NCI-H2227 (cell line): ENCODE measurements at regions not wholly inside any gene's neighbourhood (a gene's known extent, or its start where the extent isn't known, plus 50 kb on each side); places are given as distances from the start of the nearest gene placed in this dataset.

Experiments
- DNase-seq: peaks from one replicate; lab custom pipeline; 2025; ENCODE audit not compliant: unreplicated experiment; lab: John Stamatoyannopoulos, UW

GRCh38 chr1:60402216-60402615, 328.6 kb upstream of the C1orf87 start:
- DNase-seq = no peak

DNA sequence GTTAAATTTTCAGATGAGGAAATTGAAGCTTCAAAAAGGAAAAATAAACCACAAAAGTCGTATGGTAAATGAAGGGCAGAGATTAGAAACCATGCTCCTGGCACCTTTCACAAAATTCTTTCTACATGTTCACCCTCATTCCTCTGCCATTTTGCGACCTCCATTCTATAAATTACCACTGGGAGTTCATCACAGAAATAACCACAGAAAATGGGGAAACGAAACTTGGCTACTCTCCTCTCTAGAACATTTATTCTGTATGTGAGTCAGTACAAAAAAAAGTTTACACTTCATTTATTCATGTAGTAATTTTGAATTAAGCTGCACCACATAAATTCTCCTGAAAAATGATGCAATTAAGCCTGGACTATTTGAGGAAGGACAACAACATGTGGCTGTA, 320.9 kb upstream of the C1orf87 start:
- DNase-seq = no peak

- no peak for DNase-seq
Observed at GRCh38 chr1:60390593-60391282, 317.2 kb upstream of the C1orf87 start.

DNA sequence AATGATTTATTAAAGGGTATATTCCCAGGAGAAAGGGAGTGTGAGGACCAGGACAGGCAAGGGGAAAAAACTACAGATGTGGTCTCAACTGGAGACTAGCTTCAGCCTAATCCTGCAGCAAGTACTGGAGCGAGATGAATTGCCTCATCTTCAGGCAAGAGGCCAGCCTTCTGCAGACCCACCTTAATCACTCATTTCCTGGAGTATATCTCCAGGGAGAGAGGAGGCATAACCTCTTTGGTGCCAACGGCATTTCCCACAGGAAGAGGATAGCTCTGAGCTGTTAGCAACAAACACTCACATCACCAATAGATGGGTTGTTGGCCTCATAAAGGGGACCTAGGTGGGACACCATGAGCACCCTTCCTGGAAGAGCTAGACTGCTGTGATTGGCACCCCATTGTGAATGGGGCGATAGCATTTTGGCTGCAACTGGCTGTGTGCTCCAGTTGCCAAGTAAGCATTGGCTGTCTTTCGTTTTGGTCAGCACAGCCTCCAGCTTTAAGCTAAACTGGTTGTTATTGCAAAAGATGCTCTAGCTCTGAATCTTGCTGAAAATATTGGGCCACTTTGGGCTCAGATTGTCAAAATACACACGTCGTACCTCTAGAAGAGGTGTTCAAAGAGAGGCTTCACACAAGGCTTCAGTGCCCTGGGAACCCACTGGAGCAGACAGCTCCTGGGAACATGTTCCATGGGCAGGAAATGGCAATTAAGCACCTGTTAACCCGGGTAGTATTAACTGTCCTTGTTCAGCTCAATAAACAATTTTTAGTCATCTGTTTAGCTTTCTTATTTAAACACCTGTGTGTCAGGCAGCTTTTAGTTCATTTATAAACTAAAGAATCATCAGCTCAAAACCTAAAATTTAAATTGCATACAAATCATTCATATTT, 314.8 kb upstream of the C1orf87 start:
- DNase-seq = no peak

- no peak for DNase-seq
Observed at GRCh38 chr1:60387175-60387574, 313.6 kb upstream of the C1orf87 start.

DNA sequence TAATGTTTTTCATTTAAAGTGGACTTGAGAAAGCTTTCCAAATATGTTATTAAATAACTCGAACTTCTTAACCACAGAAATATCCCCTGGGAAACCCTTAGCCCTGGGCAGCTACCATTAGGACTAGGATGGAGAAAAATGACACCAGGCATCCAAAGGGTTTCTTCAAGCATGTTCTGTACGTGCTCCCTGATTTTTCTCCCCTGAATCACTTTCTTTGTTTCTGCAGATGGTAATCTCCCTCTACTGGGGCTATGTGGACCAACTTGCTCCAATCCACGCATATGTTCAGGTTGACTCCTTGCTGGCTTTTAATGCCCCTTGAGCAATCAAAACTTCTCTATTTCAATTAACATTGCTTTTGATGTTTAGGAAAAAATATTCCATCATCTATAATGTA, 312.7 kb upstream of the C1orf87 start:
- no peak for DNase-seq

DNA sequence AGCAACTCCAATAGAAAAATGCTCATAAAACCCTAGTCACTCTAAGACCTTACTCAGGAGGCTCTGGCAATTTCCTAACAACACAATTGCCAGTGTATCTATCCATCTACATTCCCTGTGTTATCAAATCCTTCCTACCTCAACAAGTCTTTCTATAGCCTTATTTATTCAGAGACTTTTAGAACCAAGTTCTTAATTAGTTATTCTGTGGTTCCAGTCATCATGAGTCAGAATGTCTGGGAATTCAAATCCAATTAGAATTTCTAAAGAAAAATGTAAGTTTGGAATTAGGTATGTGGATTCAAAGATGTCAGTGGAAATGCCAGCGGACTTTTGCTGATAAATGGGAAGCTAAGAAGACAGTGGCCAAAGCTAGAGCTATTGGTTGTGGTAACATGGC, 302.6 kb upstream of the C1orf87 start:
- no peak for DNase-seq

DNA sequence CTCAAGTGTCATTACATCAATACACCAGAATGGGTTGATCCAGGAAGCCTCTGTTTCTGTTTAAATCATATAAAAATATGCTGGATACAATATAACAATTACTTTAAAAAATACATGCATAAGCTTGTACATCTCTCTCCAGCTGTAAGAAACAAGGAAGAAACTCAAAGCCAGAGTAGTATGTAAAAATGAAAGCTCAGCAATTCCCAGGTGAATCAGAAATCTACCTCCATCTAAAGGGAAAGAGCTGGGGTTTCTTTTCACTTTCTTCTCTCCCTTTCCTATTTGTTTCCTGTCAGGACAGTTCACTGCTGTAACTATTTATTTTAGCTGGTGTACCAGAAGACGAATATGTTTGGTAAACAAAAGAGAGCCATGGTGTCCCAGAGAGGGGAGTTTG, 301.0 kb upstream of the C1orf87 start:
- DNase-seq = no peak

GRCh38 chr1:60367532-60367931, 294.0 kb upstream of the C1orf87 start:
- no peak for DNase-seq

DNA sequence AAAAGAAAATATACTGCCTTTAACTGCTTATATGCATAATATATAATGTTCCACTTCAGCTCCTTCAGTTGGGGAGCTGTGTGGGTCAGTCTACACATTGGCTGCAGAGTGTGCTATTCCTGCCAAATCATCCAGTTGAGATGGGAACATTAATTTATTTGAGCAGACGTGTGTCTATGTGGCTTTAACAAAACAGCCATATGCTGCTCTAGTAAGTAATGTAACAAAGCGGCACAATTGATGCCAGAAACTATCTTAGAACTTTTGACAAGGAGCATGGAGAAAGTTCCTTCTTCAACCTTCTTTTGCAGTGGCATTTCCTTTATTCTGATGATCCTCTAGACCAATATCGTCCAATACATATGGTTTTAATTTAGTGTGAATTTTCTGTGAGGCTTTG, 285.9 kb upstream of the C1orf87 start:
- no peak for DNase-seq

DNA sequence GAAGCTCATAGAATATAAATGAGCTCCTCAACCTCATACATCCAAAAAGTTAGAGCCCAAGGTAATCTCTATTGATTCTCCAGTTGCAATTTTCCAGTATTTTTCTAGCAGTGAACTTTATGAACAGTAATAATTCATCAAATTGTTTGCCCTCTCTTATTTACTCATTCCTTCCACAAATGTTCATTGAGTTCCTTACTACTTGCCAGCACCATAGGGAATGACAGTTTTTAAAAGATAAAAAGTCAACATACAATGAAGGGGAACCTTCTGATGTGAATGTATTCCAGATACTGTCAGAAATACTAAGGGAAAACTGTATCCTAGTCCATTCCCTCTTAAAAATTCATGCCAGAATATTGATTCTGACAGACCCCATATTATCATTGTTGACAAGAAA, 277.0 kb upstream of the C1orf87 start:
- DNase-seq = no peak

- no peak for DNase-seq
Observed at GRCh38 chr1:60348884-60349283, 275.3 kb upstream of the C1orf87 start.

GRCh38 chr1:60345621-60346020, 272.1 kb upstream of the C1orf87 start:
- DNase-seq = no peak

DNA sequence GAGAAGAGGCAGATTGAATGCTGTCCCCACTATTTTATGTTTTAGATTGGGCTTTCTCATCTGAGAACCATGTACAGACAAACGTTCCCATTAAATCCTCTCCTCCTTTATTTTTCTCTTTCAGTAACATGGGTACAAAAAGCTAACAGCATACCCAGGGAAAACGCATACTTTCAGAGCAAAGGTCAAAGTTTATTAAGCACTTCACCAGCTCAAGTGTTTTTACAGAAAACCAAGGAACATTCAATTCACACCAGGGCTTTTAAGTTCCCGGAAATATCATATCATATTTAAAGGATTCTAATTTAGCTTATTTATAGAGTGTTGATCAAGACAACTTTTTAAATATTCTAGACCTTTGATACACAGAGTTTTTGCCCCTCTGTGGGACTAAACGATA, 271.5 kb upstream of the C1orf87 start:
- DNase-seq = no peak

- DNase-seq = no peak
Observed at GRCh38 chr1:60343736-60344135, 270.2 kb upstream of the C1orf87 start.

- no peak for DNase-seq
Observed at GRCh38 chr1:60342569-60342968, 269.0 kb upstream of the C1orf87 start.

DNA sequence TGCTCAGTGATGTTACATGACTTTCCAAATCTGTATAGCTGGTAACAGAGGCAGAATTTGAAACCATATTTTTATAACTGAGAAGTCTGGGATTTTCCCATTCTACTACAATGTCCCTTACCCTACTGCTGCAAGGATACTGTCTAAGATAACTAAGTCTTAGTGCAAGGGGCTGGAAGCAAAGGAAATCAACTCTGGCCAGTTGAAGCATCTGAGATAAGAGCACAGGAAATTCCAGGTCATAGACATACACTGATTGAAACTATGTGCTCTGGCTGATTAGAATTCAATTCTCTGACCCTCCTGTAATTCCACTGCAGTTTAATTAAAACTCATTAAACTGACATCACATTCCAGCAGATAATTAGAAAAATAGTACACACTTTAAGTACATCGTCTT, 267.7 kb upstream of the C1orf87 start:
- no peak for DNase-seq

DNA sequence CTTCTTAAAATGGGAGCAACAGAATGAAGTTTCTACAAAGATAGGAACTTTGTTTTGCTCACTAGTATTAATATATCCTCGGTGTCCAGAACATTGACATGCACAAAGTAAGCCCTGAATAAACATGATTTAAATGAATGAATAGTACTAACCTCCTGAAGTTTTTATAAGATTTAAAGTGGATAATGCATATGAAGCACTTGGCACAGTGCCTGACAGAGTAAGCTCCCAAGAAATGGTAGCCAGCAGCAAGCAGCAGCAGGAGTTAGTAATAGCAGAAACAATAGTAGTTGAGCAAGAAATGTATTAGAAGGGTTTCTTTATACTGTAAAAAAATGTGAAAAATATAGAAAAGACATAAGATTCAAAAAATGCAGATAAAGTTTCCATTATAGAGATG, 258.1 kb upstream of the C1orf87 start:
- DNase-seq = no peak

DNA sequence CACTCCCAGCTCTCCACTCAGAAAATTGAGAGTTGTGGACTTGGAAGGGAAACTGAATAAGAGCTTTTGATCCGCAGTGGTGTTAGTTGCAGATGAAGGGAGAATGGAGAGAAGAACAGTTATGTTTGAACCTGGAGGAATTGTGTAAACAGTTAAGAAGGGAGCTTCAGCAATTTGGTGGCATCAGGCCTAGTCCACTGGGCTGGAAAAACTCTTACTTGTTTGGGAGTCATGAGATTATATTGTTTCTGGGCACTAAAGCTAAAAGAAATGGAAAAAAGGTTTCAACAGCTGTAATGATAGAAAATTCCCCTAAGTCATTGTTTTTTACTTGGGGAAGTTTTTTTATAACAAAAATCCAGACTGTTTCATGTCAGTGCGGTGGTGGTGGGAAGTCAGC, 256.1 kb upstream of the C1orf87 start:
- no peak for DNase-seq

- no peak for DNase-seq
Observed at GRCh38 chr1:60311838-60312237, 238.3 kb upstream of the C1orf87 start.

GRCh38 chr1:60299581-60299980, 226.0 kb upstream of the C1orf87 start:
- DNase-seq = no peak

DNA sequence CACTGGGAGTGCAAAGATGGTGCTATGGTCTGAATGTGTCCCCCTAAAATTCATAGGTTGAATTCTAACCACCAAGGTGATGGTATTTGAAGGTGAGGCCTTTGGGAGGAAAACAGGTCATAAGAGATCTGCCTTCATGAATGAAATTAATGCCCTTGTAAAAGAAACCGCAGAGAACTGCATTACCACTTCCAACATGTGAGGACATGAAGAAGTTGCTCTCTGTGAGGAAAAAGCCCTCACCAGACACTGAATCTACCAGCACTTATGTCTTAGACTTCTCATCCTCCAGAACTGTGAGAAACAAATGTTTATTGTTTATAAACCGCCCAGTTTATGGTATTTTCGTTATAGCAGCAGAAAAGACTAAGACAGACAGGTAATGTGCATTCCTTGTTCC, 224.7 kb upstream of the C1orf87 start:
- DNase-seq = no peak

- no peak for DNase-seq
Observed at GRCh38 chr1:60296794-60297193, 223.2 kb upstream of the C1orf87 start.
